ENCODE measurements at regions not wholly inside any gene's neighbourhood (a gene's known extent, or its start where the extent isn't known, plus 50 kb on each side); places are given as distances from the start of the nearest gene placed in this dataset.

- TF ChIP-seq CTCF (conservative IDR thresholded peaks at IDR 0.05 in 1 of 2, IDR thresholded peaks at IDR 0.05 in 1 of 2; ENCODE audit: extremely low read depth in 1 of 2, insufficient read depth in 1 of 2, low read depth in 1 of 2, low read length in 2 of 2) (no peak), EZH2 (IDR thresholded peaks at IDR 0.05; ENCODE audit: borderline replicate concordance, low read length) (no peak)
Measured at GRCh38 chr18:35854095-35854494, 118.4 kb upstream of the RMP24 start.

Measured in mammary epithelial cell (primary cell).